ENCODE measurements at regions not wholly inside any gene's neighbourhood (a gene's known extent, or its start where the extent isn't known, plus 50 kb on each side); places are given as distances from the start of the nearest gene placed in this dataset.
A peak's percentile ranks its signal among the peaks of the same experiment; 100 is the strongest.
"Not testable (repeated sequence)": the region's sequence is repeated elsewhere in the genome, so short reads cannot be mapped to it uniquely, and the experiment has no call there.

DNA sequence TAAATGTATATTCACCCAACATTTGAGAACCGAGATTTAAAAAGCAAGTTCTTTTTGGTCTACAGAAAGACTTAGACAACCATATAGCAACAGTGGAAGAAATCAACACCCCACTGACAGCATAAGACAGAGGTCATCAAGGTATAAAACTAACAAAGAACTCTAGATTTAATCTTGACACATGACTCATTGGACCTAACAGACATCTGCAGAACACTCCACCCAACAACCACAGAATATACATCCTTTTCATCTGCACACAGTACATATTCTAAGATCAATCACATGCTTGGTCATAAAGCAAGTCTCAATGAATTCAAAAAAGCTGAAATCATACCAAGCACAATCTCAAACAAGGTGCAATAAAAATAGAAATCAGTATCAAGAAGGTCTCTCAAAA lies 65.8 kb downstream of the SPIN4 start:
- DNase-seq (ENCODE audit: low spot score) = no peak

DNA sequence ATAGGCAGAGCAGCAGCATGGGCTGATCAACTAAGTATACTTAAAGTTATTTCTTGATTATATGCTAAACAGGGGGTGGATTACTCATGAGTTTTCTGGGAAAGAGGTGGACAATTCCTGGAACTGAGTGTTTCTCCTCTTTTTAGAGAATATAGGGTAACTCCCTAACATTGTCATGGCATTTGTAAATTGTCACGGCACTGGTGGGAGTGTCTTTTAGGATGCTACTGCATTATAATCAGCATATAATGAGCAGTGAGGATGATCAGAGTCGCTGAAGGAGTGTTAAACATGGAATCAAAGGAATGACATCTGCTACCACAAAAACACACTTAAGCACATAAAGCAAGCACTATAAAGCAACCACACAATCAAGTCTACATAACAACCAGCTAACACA lies 66.5 kb downstream of the SPIN4 start:
- no peak for DNase-seq (ENCODE audit: low spot score)

DNA sequence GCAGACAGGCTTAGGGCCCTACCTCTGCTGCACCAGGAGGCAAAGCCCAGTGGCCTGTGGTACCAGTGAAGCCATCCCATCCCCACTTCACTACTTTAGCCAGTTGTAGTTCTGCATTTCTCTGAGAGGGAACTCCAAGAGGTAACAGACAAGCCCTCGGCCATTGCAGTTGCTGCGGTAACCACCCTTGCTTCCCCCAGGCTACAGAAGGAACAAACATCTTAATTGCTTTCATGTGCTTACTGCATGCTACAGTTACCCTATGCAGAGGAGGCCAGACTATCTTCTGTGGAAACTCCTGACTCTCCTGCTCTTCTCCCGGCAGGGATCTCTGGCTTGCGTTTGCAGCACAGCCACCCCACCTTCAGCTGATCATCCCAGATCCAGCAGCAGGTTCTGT lies 67.8 kb downstream of the SPIN4 start:
- DNase-seq (ENCODE audit: low spot score) = no peak

DNA sequence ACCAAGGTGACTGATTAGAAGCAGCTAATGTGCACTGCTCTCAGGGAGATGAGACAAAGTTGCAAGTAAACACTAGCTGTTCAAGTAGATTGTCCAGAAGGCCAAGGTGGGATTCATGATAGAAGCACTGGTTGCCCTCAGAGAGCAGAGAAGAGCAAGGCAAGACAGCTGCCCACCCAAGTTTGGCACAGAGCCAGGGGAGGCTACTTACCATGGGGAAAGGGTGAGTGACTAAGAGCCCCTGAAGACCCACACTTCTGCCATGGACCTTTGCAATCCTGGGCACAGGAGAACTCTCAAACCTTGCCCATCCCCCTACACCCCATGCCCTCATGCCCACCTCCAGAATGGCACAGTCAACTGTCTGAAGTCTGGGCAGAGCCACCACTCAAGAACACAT lies 68.3 kb downstream of the SPIN4 start:
- no peak for DNase-seq (ENCODE audit: low spot score)

DNA sequence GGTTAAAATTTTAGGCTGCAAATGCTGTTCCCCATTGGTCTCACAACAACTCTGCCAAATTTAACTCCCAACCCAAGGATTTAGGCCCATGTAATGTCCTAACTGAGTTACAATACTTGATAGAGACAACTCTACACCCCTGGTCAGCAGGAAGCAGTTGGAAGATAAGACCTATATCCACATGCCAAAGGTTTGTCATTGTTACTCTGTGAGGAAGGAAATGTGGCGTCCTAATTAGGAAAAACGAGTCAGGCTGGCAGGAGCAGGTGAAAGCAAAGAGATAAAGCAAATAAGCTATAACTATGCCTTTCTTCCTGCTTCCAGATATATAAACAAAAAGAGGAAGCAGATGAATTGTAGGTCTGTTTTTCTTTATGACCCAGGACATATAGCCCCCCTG lies 69.1 kb downstream of the SPIN4 start:
- no peak for DNase-seq (ENCODE audit: low spot score)

DNA sequence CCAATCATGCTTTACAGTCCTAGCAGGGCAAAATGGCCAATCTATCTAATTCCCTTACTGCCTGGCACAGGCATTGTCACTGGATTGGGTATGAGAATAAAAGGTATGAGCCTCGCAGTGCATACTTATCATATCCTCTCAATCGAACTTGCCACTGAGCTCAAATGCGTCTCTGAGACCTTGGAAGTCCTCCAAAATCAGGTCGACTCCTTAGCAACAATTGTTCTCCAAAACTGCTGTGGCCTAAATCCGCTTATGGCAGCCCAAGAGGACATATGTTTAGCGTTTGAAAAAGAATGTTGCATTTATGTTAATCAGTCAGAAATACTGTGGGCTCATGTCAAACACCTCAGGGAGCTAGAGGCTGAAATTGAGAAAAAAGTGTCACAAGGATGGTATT lies 69.7 kb downstream of the SPIN4 start:
- no peak for DNase-seq (ENCODE audit: low spot score)

DNA sequence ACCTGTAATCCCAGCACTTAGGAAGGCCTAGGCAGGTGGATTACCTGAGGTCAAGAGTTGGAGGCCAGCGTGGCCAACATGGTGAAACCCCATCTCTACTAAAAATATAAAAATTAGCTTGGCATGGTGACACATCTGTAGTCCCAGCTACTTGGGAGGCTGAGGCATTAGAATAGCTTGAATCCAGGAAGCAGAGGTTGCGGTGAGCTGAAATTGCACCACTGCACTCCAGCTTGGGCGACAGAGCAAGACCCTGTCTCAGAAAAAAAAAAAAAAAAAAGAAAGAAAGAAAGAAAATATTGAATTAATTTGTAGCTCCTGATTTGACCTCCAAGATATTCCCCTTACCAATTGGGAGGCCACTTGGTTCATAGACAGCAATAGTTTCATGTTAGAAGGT lies 73.7 kb downstream of the SPIN4 start:
- not testable (repeated sequence) for DNase-seq (ENCODE audit: low spot score)

DNA sequence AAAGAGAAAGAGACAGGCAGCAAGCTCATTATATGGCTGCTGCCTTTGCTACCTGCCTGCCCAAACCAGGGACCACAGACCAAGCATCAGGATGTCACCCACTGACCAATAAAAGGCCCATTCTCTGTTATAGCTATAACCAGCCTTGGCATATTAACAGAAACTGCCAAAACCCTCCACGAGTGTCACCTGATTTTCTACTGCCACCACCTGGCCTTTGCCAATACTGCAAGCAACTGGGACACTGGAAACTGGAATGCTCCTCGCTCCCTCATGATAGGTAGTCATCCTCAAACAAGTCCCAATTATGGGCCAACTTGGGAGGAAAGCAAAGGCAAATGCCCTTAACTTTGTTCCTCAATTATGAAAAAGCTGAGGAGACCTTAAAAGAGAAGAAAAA lies 76.0 kb downstream of the SPIN4 start:
- peak; percentile 14 for DNase-seq (ENCODE audit: low spot score)

DNA sequence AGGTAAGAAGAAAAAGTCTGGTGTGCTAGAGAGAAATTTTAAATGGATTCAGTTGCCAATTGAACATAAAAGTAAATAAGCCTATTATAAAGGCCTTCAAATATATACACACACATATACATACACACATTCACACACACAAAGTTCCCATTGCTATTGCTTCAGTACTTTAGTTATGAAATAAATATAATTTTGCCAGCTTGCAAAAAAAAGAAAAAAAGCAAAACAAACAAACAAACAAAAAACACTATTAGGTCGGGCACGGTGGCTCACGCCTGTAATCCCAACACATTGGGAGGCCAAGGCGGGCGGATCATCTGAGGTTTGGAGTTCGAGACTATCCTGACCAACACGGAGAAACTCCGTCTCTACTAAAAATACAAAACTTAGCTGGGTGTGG lies 80.3 kb downstream of the SPIN4 start:
- no peak for DNase-seq (ENCODE audit: low spot score)

DNA sequence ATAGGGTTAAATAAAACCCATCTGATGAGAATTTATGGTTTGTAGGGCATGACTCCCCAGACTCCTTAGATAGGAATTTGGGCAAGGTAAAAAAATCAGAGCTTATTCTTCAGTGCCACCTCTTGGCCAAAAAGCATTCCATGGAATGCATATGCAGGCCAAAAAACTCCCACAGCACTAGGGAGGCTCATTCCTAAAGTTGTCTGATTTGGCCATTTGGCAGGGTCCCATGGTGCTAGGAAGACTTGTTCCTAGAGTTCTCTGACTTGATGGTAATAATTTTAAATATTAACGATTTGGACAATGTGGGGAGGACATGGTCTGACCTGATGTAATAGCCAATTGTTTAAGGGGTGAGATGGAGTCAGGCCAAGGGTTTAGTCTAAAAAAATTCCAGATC lies 93.0 kb downstream of the SPIN4 start:
- DNase-seq (ENCODE audit: low spot score) = no peak

DNA sequence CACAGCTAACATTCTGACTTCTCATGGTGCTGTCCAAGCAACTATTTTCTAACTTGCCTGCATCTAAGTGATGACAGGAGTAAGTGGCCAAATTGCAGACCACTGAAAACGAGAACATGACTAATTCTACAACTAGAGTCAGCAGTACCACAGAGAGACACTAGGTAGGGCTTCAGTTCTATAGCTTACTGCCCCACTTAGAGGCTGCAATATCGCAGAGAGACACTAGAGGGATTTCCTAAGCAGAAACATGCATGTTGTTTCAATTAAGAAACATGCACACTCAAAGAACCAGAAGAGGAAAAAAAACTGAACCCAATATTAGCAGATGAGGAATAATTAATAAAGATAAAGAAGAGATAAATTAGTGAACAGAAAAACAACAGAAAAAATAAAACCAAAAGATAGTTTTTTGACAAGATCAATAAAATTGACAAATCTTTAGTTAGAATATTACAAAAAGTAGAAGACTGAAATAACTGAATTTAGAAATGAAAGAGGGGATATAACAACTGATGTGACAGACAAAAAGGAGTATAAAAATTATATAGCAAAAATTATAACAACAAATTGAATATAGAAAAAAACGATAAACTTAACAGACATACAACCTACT lies 100.8 kb downstream of the SPIN4 start:
- peak; percentile 65 for DNase-seq (ENCODE audit: low spot score)

DNA sequence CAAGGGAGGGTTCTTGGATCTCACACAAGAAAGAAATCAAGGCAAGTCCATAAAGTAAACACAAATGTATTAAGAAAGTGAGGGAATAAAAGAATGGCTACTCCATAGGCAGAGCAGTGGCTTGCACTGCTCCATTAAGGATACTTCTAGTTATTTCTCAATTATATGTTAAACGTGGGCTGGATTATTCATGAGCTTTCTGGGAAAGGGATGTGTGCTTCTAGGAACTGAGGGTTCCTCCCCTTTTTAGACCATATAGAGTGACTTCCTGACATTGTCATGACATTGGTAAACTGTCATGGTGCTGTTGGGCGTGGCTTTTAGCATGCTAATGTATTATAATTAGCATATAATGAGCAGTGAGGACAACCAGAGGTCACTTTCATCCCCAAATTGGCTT lies 108.4 kb downstream of the SPIN4 start:
- not testable (repeated sequence) for DNase-seq (ENCODE audit: low spot score)

DNA sequence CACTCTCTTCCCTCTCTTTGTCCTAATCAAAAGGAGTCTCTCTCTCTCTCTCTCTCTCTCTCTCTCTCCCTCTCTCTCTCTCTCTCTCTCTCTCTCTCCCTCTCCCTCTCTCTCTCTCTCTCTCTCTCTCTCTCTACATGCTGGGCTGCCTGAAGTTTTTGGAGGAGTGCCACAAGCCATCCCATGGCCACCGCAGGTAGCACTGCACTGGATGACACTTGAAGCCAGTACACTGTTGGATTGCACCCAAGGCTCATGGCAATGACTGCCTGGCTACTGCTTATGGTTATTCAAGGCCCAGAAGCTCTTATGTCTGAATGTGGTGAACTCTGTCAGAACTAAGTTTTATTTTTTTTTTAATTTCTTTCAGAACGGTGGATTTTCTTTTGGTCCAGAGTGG lies 115.2 kb downstream of the SPIN4 start:
- DNase-seq (ENCODE audit: low spot score) = not testable (repeated sequence)

DNA sequence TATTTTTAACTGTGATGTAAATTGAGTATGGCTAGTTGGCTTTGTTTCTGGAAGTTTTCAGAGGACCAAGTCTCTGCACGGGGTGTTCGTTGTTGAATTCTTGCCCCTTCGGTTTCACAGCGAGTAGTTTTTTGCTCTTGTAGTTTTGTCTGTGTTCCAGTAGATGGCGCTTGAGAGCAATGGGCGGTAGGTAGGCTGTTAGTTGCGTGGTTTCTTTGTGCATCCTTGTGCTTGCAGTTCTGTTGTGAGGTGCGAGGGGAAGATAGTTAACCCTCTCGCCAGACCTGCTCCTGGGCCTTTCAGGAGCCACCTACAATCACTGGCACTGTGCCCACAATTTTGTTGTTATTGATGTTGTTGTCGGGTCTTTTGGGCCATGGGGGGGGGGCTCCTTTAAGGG lies 118.1 kb downstream of the SPIN4 start:
- DNase-seq (ENCODE audit: low spot score) = not testable (repeated sequence)

DNA sequence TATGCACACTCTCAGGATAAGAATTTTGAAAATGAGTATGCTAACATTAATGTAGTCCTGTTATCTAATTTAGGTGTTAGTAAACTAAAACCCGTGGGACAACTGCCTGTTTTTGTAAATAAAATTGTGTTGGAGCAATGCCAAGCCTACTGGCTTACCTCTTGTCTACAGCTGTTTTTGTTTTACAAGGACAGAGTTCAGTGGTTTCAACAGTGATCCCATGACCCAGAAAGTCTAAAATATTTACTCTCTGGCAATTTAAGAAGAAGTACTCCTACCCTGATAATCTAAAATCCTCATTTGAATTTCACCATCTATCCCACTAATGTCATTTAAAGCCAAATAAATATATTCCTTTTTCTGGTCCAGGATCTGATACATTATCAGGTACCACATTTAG lies 132.9 kb downstream of the SPIN4 start:
- DNase-seq (ENCODE audit: low spot score) = not testable (repeated sequence)

DNA sequence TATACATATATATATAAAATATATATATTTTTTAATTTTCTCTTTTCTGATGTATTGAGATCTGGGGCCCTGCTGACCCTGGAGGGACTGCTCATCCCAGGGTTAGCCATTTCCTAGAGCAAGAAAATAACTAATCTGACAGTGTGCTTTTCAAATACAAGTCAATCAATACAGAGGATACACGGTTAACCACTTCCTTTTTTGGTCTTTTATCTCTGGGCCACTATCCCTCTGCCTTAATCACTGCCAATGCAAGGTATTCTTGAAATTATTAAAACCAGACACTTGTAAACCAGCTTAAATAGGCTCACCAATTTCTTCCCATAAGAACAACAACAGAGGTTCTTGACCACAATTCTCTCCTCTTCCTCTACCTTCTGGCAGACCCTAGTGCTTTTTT lies 133.6 kb downstream of the SPIN4 start:
- DNase-seq (ENCODE audit: low spot score) = not testable (repeated sequence)

DNA sequence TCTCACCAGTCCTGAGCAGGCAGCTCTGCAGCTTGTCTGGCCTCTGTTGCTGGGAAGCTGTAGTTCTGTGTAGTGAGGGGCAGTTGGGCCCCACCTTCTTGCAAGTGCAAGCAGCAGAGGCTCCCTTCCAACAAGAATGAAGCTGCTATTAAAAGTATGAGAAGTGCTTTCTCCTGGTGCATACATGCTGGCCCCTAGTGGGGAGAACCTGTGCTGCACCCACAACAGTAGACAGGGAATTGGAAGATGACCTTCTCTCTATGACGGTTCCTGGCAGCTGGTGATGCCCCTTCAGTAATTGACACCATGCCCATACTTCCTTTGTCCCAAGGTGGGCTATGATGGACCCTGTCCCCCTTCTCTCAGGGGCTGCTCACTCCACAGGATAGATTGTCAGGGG lies 141.5 kb downstream of the SPIN4 start:
- not testable (repeated sequence) for DNase-seq (ENCODE audit: low spot score)

DNA sequence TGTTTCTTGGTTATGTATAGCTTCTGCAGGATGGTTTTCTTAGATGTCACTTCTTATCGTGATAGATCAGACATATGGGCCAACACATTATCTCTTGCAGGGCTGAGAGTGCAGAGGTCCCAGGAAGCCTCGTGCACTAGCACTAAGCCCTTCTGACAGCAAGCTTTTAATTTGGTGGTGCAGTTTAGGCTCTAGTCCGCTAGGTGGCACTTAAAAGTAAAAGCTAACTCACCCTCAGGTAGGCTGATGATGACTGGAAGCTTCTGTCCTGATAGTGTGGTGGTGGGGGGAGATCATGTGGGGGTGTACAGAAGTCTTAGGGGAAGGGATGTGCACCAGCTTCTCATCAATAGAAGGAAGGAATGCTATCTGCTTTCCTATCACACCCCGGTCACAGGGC lies 142.0 kb downstream of the SPIN4 start:
- DNase-seq (ENCODE audit: low spot score) = not testable (repeated sequence)

DNA sequence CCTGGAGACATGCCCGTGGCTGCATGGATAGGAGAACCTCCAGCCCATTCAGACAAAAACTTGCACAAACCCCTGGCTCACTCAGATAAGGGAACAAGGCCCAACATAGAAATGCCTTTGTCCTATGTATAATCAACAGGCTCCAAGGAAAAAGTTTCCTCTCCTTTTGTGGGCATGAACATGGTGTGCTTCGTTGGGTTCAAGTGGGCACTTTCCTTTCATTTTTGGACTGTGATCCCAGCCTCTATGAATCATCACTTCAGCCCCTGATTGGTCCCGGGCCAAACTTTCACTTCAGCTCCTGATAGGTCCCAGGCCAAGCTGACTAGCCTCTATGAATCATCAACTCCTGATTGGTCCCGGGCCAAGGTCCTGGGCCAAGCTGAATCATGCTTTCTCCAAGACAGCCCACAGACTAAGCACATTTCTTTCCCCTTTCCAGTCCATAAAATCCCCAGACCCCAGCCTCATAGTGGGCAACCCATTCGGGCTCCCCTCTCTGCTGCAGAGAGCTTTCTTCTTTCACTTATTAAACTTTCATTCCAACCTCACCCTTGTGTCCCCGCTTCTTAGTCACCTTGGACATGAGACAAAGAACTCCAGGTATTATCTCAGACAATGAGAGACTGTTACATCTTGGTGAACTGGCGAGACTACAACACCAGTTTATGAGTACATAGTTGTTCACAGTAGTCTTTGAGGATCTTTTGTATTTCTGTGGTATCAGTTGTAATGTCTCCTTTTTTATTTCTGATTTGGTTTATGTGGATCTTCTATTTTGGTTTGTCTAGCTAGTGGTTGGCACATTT lies 146.7 kb downstream of the SPIN4 start:
- DNase-seq (ENCODE audit: low spot score) = not testable (repeated sequence)

DNA sequence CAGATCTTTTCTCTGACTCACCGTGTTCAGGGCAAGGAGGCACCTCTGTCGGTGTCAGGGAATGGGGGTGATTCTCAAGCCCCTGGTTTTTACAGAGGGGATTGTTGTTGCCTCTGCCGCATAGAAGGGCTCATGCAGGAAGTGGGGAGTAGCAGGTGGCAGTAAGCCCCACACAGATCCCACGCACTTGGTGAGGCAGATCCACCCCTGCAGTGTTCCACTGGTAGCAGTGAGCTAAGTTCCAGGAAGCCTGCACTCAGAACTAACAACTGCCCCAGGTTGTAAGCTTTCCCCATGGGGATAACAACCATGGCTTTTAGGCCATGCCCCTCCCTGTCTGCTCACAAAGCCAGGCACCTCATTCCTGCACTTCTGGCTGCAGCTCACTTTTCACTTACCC lies 149.1 kb downstream of the SPIN4 start:
- not testable (repeated sequence) for DNase-seq (ENCODE audit: low spot score)

DNA sequence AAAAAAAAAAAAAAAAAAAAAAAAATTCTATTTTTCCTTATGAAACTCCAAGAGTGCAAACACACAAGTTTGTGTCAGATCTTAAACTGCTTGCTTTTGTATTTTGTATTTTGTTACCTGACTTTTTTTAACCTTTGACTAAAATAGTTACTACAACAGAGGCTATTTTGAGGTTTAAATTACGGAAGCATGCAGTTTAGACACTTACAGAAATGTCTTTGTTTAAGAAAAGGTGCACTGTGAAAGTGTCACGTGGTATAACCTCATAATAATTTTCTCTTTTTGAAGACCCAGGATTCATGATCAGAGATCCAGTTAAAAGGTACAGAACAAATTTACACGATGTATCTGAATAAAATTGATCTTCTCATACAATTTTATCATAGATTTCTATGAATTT lies 152.4 kb downstream of the SPIN4 start:
- DNase-seq (ENCODE audit: low spot score) = not testable (repeated sequence)

DNA sequence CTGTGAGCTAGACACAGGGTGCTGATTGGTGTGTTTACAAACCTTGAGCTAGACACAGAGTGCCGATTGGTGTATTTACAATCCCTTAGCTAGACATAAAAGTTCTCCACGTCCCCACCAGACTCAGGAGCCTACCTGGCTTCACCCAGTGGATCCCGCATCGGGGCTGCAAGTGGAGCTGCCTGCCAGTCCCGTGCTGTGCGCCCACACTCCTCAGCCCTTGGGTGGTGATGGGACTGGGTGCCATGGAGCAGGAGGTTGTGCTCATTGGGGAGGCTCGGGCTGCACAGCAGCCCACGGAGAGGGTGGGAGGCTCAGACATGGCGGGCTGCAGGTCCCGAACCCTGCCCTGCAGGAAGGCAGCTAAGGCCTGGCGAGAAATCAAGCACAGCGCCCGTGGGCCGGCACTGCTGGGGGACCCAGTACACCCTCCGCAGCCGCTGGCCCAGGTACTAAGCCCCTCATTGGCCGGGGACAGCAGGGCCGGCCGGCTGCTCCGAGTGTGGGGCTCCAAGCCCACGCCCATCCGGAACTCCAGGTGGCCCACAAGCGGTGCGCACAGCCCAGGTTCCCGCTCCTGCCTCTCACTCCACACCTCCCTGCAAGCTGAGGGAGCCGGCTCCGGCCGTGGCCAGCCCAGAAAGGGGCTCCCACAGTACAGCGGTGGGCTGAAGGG lies 158.6 kb downstream of the SPIN4 start:
- DNase-seq (ENCODE audit: low spot score) = not testable (repeated sequence)

DNA sequence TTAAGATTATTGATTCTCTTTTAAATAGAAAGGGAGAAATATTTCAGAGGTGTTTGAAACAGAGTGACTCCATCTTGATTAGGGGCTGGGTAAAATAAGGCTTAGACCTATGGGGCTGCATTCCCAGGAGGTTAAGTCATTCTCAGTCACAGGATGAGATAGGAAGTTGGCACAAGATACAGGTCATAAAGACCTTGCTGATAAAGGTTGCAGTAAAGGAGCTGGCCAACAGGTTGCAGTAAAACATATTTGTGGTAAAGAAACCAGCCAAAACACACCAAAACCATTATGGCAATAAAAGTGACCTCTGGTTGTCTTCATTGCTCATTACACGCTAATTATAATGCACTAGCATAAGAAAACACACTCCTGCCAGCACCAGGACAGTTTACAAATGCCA lies 165.0 kb downstream of the SPIN4 start:
- DNase-seq (ENCODE audit: low spot score) = no peak
